ENCODE measurements at regions not wholly inside any gene's neighbourhood (a gene's known extent, or its start where the extent isn't known, plus 50 kb on each side); places are given as distances from the start of the nearest gene placed in this dataset.

GRCh38 chr12:9345171-9345570 lies 137.0 kb upstream of the PZP start:
- Histone ChIP-seq H3K4me3 (no peak overlapping the region), H3K36me3 (no peaks in the 10 kb centered on the region), H3K9me3 (no peaks in the 10 kb centered on the region), H3K4me1 (peaks cover 0 to 9% (median 0%) of the 10 kb centered on the region in 3 donors), H3K27me3 (no peaks in the 10 kb centered on the region), H3K27ac (no peak overlapping the region)
- DNase-seq = no peak
- intact Hi-C loops (cut with DNase I) = no loop called here
- TF ChIP-seq CTCF (IDR thresholded peaks at IDR 0.05) (no peak), POLR2A (IDR thresholded peaks at IDR 0.05) (no peak)

GRCh38 chr12:9344541-9344940 lies 136.3 kb upstream of the PZP start:
- 57 to 61% methylated on average over 2 of the region's 2 CpGs for WGBS, 2 donors
- H3K4me3 ChIP-seq = no peak overlapping the region
- intact Hi-C loops (cut with DNase I) = no loop called here
- no peaks in the 10 kb centered on the region for H3K9me3 ChIP-seq
- peaks cover 0 to 9% (median 0%) of the 10 kb centered on the region in 3 donors for H3K4me1 ChIP-seq
- no peak overlapping the region for H3K27ac ChIP-seq
- no peaks in the 10 kb centered on the region for H3K27me3 ChIP-seq
- no peak for DNase-seq
- TF ChIP-seq CTCF (IDR thresholded peaks at IDR 0.05) (no peak), POLR2A (IDR thresholded peaks at IDR 0.05) (no peak)
- no peaks in the 10 kb centered on the region for H3K36me3 ChIP-seq

GRCh38 chr12:9343731-9344130 lies 135.5 kb upstream of the PZP start:
- TF ChIP-seq CTCF (IDR thresholded peaks at IDR 0.05) (no peak), POLR2A (IDR thresholded peaks at IDR 0.05) (no peak)
- no peak for DNase-seq
- intact Hi-C loops (cut with DNase I) = no loop called here
- WGBS, 2 donors = 69 to 87% methylated on average over 2 to 3 of the region's 3 CpGs
- Histone ChIP-seq H3K4me3 (no peak overlapping the region), H3K27me3 (no peaks in the 10 kb centered on the region), H3K9me3 (no peaks in the 10 kb centered on the region), H3K36me3 (no peaks in the 10 kb centered on the region), H3K4me1 (peaks cover 0 to 9% (median 0%) of the 10 kb centered on the region in 3 donors), H3K27ac (no peak overlapping the region)

GRCh38 chr12:9342614-9343353 lies 134.6 kb upstream of the PZP start:
- Histone ChIP-seq H3K27ac (no peak overlapping the region), H3K4me3 (no peak overlapping the region), H3K27me3 (no peaks in the 10 kb centered on the region), H3K36me3 (no peaks in the 10 kb centered on the region), H3K9me3 (no peaks in the 10 kb centered on the region), H3K4me1 (peaks cover 0 to 9% (median 0%) of the 10 kb centered on the region in 3 donors)
- 90 to 92% methylated on average over 2 to 3 of the region's 3 CpGs for WGBS, 2 donors
- intact Hi-C loops (cut with DNase I) = no loop called here
- no peak for TF ChIP-seq CTCF (IDR thresholded peaks at IDR 0.05)
- no peak for TF ChIP-seq POLR2A (IDR thresholded peaks at IDR 0.05)
- no peak for DNase-seq

GRCh38 chr12:9341260-9341585 lies 133.0 kb upstream of the PZP start:
- 91 to 97% methylated on average over 2 of the region's 2 CpGs for WGBS, 2 donors
- H3K27me3 ChIP-seq = no peaks in the 10 kb centered on the region
- H3K27ac ChIP-seq = no peak overlapping the region
- no peaks in the 10 kb centered on the region for H3K4me1 ChIP-seq
- TF ChIP-seq CTCF (IDR thresholded peaks at IDR 0.05) (no peak), POLR2A (IDR thresholded peaks at IDR 0.05) (no peak)
- no peaks in the 10 kb centered on the region for H3K36me3 ChIP-seq
- H3K4me3 ChIP-seq = no peak overlapping the region
- intact Hi-C loops (cut with DNase I) = no loop called here
- H3K9me3 ChIP-seq = peaks cover 0 to 2% (median 0%) of the 10 kb centered on the region in 3 donors
- no peak for DNase-seq

Data from esophagus squamous epithelium (tissue), 5 donors.